ENCODE measurements at regions not wholly inside any gene's neighbourhood (a gene's known extent, or its start where the extent isn't known, plus 50 kb on each side); places are given as distances from the start of the nearest gene placed in this dataset.

- no peaks in the 10 kb centered on the region for H3K4me1 ChIP-seq (ENCODE audit: low read length)
- no peak for DNase-seq
- H3K9me3 ChIP-seq (replicated peaks; ENCODE audit: insufficient read depth, low read length) = no peaks in the 10 kb centered on the region
- no peak overlapping the region for H3K4me2 ChIP-seq (ENCODE audit: low read depth, low read length)
- H3K79me2 ChIP-seq (ENCODE audit: low read length) = no peaks in the 10 kb centered on the region
- H4K20me1 ChIP-seq (ENCODE audit: insufficient read depth, low read length) = no peaks in the 10 kb centered on the region
- no peak overlapping the region for H3K27ac ChIP-seq (ENCODE audit: low read length)
- H3K36me3 ChIP-seq (replicated peaks; ENCODE audit: insufficient read depth, low read length) = no peaks in the 10 kb centered on the region
- H3K9ac ChIP-seq (ENCODE audit: low read length) = no peak overlapping the region
- no peak overlapping the region for H3K4me3 ChIP-seq (ENCODE audit: low read length)
- H3K9me2 ChIP-seq (replicated peaks; ENCODE audit: insufficient read depth, low read length) = no peaks in the 10 kb centered on the region
- H3K27me3 ChIP-seq (replicated peaks; ENCODE audit: insufficient read depth, low read length) = no peaks in the 10 kb centered on the region
- no peaks in the 10 kb centered on the region for H3F3A ChIP-seq (ENCODE audit: insufficient read depth, low read length)
- no peak overlapping the region for H2AFZ ChIP-seq (ENCODE audit: low read length)
- TF ChIP-seq EZH2phosphoT487 (IDR thresholded peaks at IDR 0.05; ENCODE audit: low read length) (no peak), CTCF (IDR thresholded peaks at IDR 0.05; ENCODE audit: low read length) (no peak), EZH2 (optimal IDR thresholded peaks at IDR 0.05; ENCODE audit: low read depth, low read length) (no peak)
These were observed 414.9 kb downstream of the CENPC start for GRCh38 chr4:67130411-67130810.

- Histone ChIP-seq H3K4me1 (ENCODE audit: low read length) (no peaks in the 10 kb centered on the region), H2AFZ (ENCODE audit: low read length) (no peak overlapping the region)
- no peak for TF ChIP-seq EZH2phosphoT487 (IDR thresholded peaks at IDR 0.05; ENCODE audit: low read length)
These were observed 418.7 kb downstream of the CENPC start for GRCh38 chr4:67126570-67126969.

GRCh38 chr4:67125636-67126514, 419.4 kb downstream of the CENPC start:
- no peak overlapping the region for H3K4me3 ChIP-seq (ENCODE audit: low read length)
- H4K20me1 ChIP-seq (ENCODE audit: insufficient read depth, low read length) = no peaks in the 10 kb centered on the region
- TF ChIP-seq EZH2 (optimal IDR thresholded peaks at IDR 0.05; ENCODE audit: low read depth, low read length) (no peak), EZH2phosphoT487 (IDR thresholded peaks at IDR 0.05; ENCODE audit: low read length) (no peak), CTCF (IDR thresholded peaks at IDR 0.05; ENCODE audit: low read length) (no peak)
- no peaks in the 10 kb centered on the region for H3K27me3 ChIP-seq (replicated peaks; ENCODE audit: insufficient read depth, low read length)
- H3K79me2 ChIP-seq (ENCODE audit: low read length) = no peaks in the 10 kb centered on the region
- no peak for DNase-seq
- no peaks in the 10 kb centered on the region for H3K9me2 ChIP-seq (replicated peaks; ENCODE audit: insufficient read depth, low read length)
- no peak overlapping the region for H3K4me2 ChIP-seq (ENCODE audit: low read depth, low read length)
- H3K36me3 ChIP-seq (replicated peaks; ENCODE audit: insufficient read depth, low read length) = no peaks in the 10 kb centered on the region
- H2AFZ ChIP-seq (ENCODE audit: low read length) = no peak overlapping the region
- H3K4me1 ChIP-seq (ENCODE audit: low read length) = no peaks in the 10 kb centered on the region
- no peak overlapping the region for H3K27ac ChIP-seq (ENCODE audit: low read length)
- no peaks in the 10 kb centered on the region for H3K9me3 ChIP-seq (replicated peaks; ENCODE audit: insufficient read depth, low read length)
- no peaks in the 10 kb centered on the region for H3F3A ChIP-seq (ENCODE audit: insufficient read depth, low read length)
- no peak overlapping the region for H3K9ac ChIP-seq (ENCODE audit: low read length)

More at GRCh38 chr4:67126570-67126969, 418.7 kb downstream of the CENPC start:
- H3K9me3 ChIP-seq (replicated peaks; ENCODE audit: insufficient read depth, low read length) = no peaks in the 10 kb centered on the region
- no peak overlapping the region for H3K27ac ChIP-seq (ENCODE audit: low read length)
- no peaks in the 10 kb centered on the region for H4K20me1 ChIP-seq (ENCODE audit: insufficient read depth, low read length)
- H3K9me2 ChIP-seq (replicated peaks; ENCODE audit: insufficient read depth, low read length) = no peaks in the 10 kb centered on the region
- no peak overlapping the region for H3K9ac ChIP-seq (ENCODE audit: low read length)
- H3K79me2 ChIP-seq (ENCODE audit: low read length) = no peaks in the 10 kb centered on the region
- H3K4me2 ChIP-seq (ENCODE audit: low read depth, low read length) = no peak overlapping the region
- no peaks in the 10 kb centered on the region for H3K27me3 ChIP-seq (replicated peaks; ENCODE audit: insufficient read depth, low read length)
- no peaks in the 10 kb centered on the region for H3F3A ChIP-seq (ENCODE audit: insufficient read depth, low read length)
- H3K36me3 ChIP-seq (replicated peaks; ENCODE audit: insufficient read depth, low read length) = no peaks in the 10 kb centered on the region
- no peak overlapping the region for H3K4me3 ChIP-seq (ENCODE audit: low read length)
- no peak for DNase-seq

- Histone ChIP-seq H3K27ac (ENCODE audit: low read length) (no peak overlapping the region), H2AFZ (ENCODE audit: low read length) (no peak overlapping the region), H3F3A (ENCODE audit: insufficient read depth, low read length) (no peaks in the 10 kb centered on the region), H3K9me3 (replicated peaks; ENCODE audit: insufficient read depth, low read length) (no peaks in the 10 kb centered on the region), H3K36me3 (replicated peaks; ENCODE audit: insufficient read depth, low read length) (no peaks in the 10 kb centered on the region), H3K4me1 (ENCODE audit: low read length) (no peaks in the 10 kb centered on the region), H3K4me2 (ENCODE audit: low read depth, low read length) (no peak overlapping the region), H3K79me2 (ENCODE audit: low read length) (no peaks in the 10 kb centered on the region), H3K9ac (ENCODE audit: low read length) (no peak overlapping the region), H3K9me2 (replicated peaks; ENCODE audit: insufficient read depth, low read length) (no peaks in the 10 kb centered on the region), H3K27me3 (replicated peaks; ENCODE audit: insufficient read depth, low read length) (no peaks in the 10 kb centered on the region), H4K20me1 (ENCODE audit: insufficient read depth, low read length) (no peaks in the 10 kb centered on the region), H3K4me3 (ENCODE audit: low read length) (no peak overlapping the region)
- TF ChIP-seq CTCF (IDR thresholded peaks at IDR 0.05; ENCODE audit: low read length) = no peak
- no peak for TF ChIP-seq EZH2 (optimal IDR thresholded peaks at IDR 0.05; ENCODE audit: low read depth, low read length)
- no peak for TF ChIP-seq EZH2phosphoT487 (IDR thresholded peaks at IDR 0.05; ENCODE audit: low read length)
- no peak for DNase-seq
These were observed 420.6 kb downstream of the CENPC start for GRCh38 chr4:67124716-67125115.

Data from MM.1S (cell line).